ENCODE measurements at regions not wholly inside any gene's neighbourhood (a gene's known extent, or its start where the extent isn't known, plus 50 kb on each side); places are given as distances from the start of the nearest gene placed in this dataset.

DNA sequence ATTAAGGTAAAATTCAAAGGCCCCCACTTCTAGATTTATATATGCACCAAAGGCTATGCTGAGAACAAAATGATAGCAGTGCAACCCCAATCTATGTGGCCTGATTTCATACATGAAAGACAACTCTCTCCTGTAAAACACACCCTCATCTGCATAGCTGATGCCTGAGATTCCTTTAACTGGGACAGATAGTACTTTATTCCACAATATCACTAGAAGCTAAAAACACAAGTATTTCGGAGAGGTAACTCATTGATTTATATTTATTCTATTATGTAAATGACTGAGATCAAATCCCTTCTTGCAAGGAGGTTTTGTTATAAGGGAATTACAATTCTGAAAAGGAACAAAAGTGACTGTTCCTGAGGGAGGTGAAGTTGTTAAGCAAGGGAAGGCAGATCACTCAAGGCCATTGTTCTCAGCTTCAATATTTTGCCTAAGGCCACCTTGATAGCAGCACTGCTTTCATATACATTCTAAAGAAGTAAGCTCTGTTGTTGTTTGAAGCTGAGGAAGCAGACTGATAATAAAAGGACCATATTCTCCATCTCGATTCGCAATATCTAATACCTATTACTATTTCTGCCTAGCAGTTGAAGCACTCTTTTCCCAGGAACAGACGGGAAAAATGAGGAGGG lies 471.0 kb upstream of the CDH7 start:
- TF ChIP-seq EZH2phosphoT487 (IDR thresholded peaks at IDR 0.05; ENCODE audit: insufficient read depth, low read depth) = no peak
- TF ChIP-seq EZH2 (IDR thresholded peaks at IDR 0.05; ENCODE audit: insufficient read depth, poor library complexity, severe bottlenecking) = no peak

All from GM23248 (cell line).